ENCODE measurements at regions not wholly inside any gene's neighbourhood (a gene's known extent, or its start where the extent isn't known, plus 50 kb on each side); places are given as distances from the start of the nearest gene placed in this dataset.
"Not testable (repeated sequence)": the region's sequence is repeated elsewhere in the genome, so short reads cannot be mapped to it uniquely, and the experiment has no call there.

- H3K27ac ChIP-seq (ENCODE audit: low read depth, low read length): no peak overlapping the region
- H3K36me3 ChIP-seq (ENCODE audit: control insufficient read depth, insufficient read depth, low read length): no peaks in the 10 kb centered on the region
- H3K4me1 ChIP-seq (ENCODE audit: control insufficient read depth, insufficient read depth, low read length): no peaks in the 10 kb centered on the region
- peaks cover 5% of the 10 kb centered on the region for H3K9me3 ChIP-seq (ENCODE audit: control insufficient read depth, insufficient read depth, low read length)
- DNase-seq (ENCODE audit: low read depth in 4 of 6, low spot score in 6 of 6): no peak
- no peaks in the 10 kb centered on the region for H3K27me3 ChIP-seq (ENCODE audit: control insufficient read depth, insufficient read depth, low read length)
- H3K4me3 ChIP-seq (ENCODE audit: low read depth, low read length): no peak overlapping the region
- WGBS (ENCODE audit: insufficient coverage): 100% methylated on average over 1 of the region's 1 CpG
Measured at GRCh38 chr12:75807494-75807893, 224.1 kb downstream of the PHLDA1 start.

- Histone ChIP-seq H3K27me3 (ENCODE audit: control insufficient read depth, insufficient read depth, low read length) (no peaks in the 10 kb centered on the region), H3K9me3 (ENCODE audit: control insufficient read depth, insufficient read depth, low read length) (peaks cover 5% of the 10 kb centered on the region), H3K36me3 (ENCODE audit: control insufficient read depth, insufficient read depth, low read length) (no peaks in the 10 kb centered on the region), H3K4me3 (ENCODE audit: low read depth, low read length) (no peak overlapping the region), H3K27ac (ENCODE audit: low read depth, low read length) (no peak overlapping the region), H3K4me1 (ENCODE audit: control insufficient read depth, insufficient read depth, low read length) (no peaks in the 10 kb centered on the region)
- WGBS (ENCODE audit: insufficient coverage): no CpG with 5 or more reads among the region's 2 CpGs
- no peak for DNase-seq (ENCODE audit: low read depth in 4 of 6, low spot score in 6 of 6)
Measured at GRCh38 chr12:75805905-75806304, 225.7 kb downstream of the PHLDA1 start.

- H3K4me1 ChIP-seq (ENCODE audit: control insufficient read depth, insufficient read depth, low read length): no peaks in the 10 kb centered on the region
- 40% methylated on average over 1 of the region's 2 CpGs for WGBS (ENCODE audit: insufficient coverage)
Measured at GRCh38 chr12:75805320-75805719, 226.3 kb downstream of the PHLDA1 start.

GRCh38 chr12:75798136-75798926 is 233.2 kb downstream of the PHLDA1 start:
- Histone ChIP-seq H3K27me3 (ENCODE audit: control insufficient read depth, insufficient read depth, low read length) (no peaks in the 10 kb centered on the region), H3K27ac (ENCODE audit: low read depth, low read length) (no peak overlapping the region), H3K4me1 (ENCODE audit: control insufficient read depth, insufficient read depth, low read length) (peaks cover 3% of the 10 kb centered on the region), H3K4me3 (ENCODE audit: low read depth, low read length) (no peak overlapping the region), H3K36me3 (ENCODE audit: control insufficient read depth, insufficient read depth, low read length) (no peaks in the 10 kb centered on the region), H3K9me3 (ENCODE audit: control insufficient read depth, insufficient read depth, low read length) (no peaks in the 10 kb centered on the region)
- WGBS (ENCODE audit: insufficient coverage): no CpG with 5 or more reads among the region's 4 CpGs
- peak in 1 of 6 donors; percentile 85 for DNase-seq (ENCODE audit: low read depth in 4 of 6, low spot score in 6 of 6)

More at GRCh38 chr12:75805320-75805719, 226.3 kb downstream of the PHLDA1 start:
- H3K9me3 ChIP-seq (ENCODE audit: control insufficient read depth, insufficient read depth, low read length): peaks cover 5% of the 10 kb centered on the region
- H3K36me3 ChIP-seq (ENCODE audit: control insufficient read depth, insufficient read depth, low read length): no peaks in the 10 kb centered on the region
- no peak for DNase-seq (ENCODE audit: low read depth in 4 of 6, low spot score in 6 of 6)
- no peak overlapping the region for H3K27ac ChIP-seq (ENCODE audit: low read depth, low read length)
- H3K27me3 ChIP-seq (ENCODE audit: control insufficient read depth, insufficient read depth, low read length): no peaks in the 10 kb centered on the region
- no peak overlapping the region for H3K4me3 ChIP-seq (ENCODE audit: low read depth, low read length)

- H3K4me1 ChIP-seq (ENCODE audit: control insufficient read depth, insufficient read depth, low read length): peaks cover 3% of the 10 kb centered on the region
- H3K9me3 ChIP-seq (ENCODE audit: control insufficient read depth, insufficient read depth, low read length): no peaks in the 10 kb centered on the region
- no peak for DNase-seq (ENCODE audit: low read depth in 4 of 6, low spot score in 6 of 6)
- no peak overlapping the region for H3K27ac ChIP-seq (ENCODE audit: low read depth, low read length)
- H3K4me3 ChIP-seq (ENCODE audit: low read depth, low read length): no peak overlapping the region
- no peaks in the 10 kb centered on the region for H3K36me3 ChIP-seq (ENCODE audit: control insufficient read depth, insufficient read depth, low read length)
- no peaks in the 10 kb centered on the region for H3K27me3 ChIP-seq (ENCODE audit: control insufficient read depth, insufficient read depth, low read length)
Measured at GRCh38 chr12:75795125-75795524, 236.5 kb downstream of the PHLDA1 start.

- Histone ChIP-seq H3K4me1 (ENCODE audit: control insufficient read depth, insufficient read depth, low read length) (peaks cover 3% of the 10 kb centered on the region), H3K27me3 (ENCODE audit: control insufficient read depth, insufficient read depth, low read length) (no peaks in the 10 kb centered on the region), H3K9me3 (ENCODE audit: control insufficient read depth, insufficient read depth, low read length) (no peaks in the 10 kb centered on the region), H3K27ac (ENCODE audit: low read depth, low read length) (no peak overlapping the region), H3K36me3 (ENCODE audit: control insufficient read depth, insufficient read depth, low read length) (no peaks in the 10 kb centered on the region), H3K4me3 (ENCODE audit: low read depth, low read length) (no peak overlapping the region)
- WGBS (ENCODE audit: insufficient coverage): no CpG with 5 or more reads among the region's 1 CpG
- no peak for DNase-seq (ENCODE audit: low read depth in 4 of 6, low spot score in 6 of 6)
Measured at GRCh38 chr12:75792687-75793086, 238.9 kb downstream of the PHLDA1 start.

GRCh38 chr12:75790219-75790618 is 241.4 kb downstream of the PHLDA1 start:
- Histone ChIP-seq H3K27ac (ENCODE audit: low read depth, low read length) (no peak overlapping the region), H3K4me3 (ENCODE audit: low read depth, low read length) (no peak overlapping the region), H3K27me3 (ENCODE audit: control insufficient read depth, insufficient read depth, low read length) (no peaks in the 10 kb centered on the region), H3K9me3 (ENCODE audit: control insufficient read depth, insufficient read depth, low read length) (no peaks in the 10 kb centered on the region), H3K36me3 (ENCODE audit: control insufficient read depth, insufficient read depth, low read length) (no peaks in the 10 kb centered on the region), H3K4me1 (ENCODE audit: control insufficient read depth, insufficient read depth, low read length) (no peaks in the 10 kb centered on the region)
- no peak for DNase-seq (ENCODE audit: low read depth in 4 of 6, low spot score in 6 of 6)

GRCh38 chr12:75787146-75787545 is 244.4 kb downstream of the PHLDA1 start:
- not testable (repeated sequence) for H3K27me3 ChIP-seq (ENCODE audit: control insufficient read depth, insufficient read depth, low read length); H3K9me3 ChIP-seq (ENCODE audit: control insufficient read depth, insufficient read depth, low read length); H3K27ac ChIP-seq (ENCODE audit: low read depth, low read length); H3K36me3 ChIP-seq (ENCODE audit: control insufficient read depth, insufficient read depth, low read length); DNase-seq (ENCODE audit: low read depth in 4 of 6, low spot score in 6 of 6); H3K4me1 ChIP-seq (ENCODE audit: control insufficient read depth, insufficient read depth, low read length); H3K4me3 ChIP-seq (ENCODE audit: low read depth, low read length)
- WGBS (ENCODE audit: insufficient coverage): 100% methylated on average over 1 of the region's 2 CpGs

GRCh38 chr12:75786070-75786469 is 245.5 kb downstream of the PHLDA1 start:
- Histone ChIP-seq H3K4me3 (ENCODE audit: low read depth, low read length) (no peak overlapping the region), H3K36me3 (ENCODE audit: control insufficient read depth, insufficient read depth, low read length) (no peaks in the 10 kb centered on the region), H3K4me1 (ENCODE audit: control insufficient read depth, insufficient read depth, low read length) (peaks cover 7% of the 10 kb centered on the region), H3K9me3 (ENCODE audit: control insufficient read depth, insufficient read depth, low read length) (no peaks in the 10 kb centered on the region), H3K27me3 (ENCODE audit: control insufficient read depth, insufficient read depth, low read length) (no peaks in the 10 kb centered on the region), H3K27ac (ENCODE audit: low read depth, low read length) (no peak overlapping the region)
- 80% methylated on average over 1 of the region's 3 CpGs for WGBS (ENCODE audit: insufficient coverage)
- no peak for DNase-seq (ENCODE audit: low read depth in 4 of 6, low spot score in 6 of 6)

GRCh38 chr12:75784591-75784990 is 247.0 kb downstream of the PHLDA1 start:
- H3K27me3 ChIP-seq (ENCODE audit: control insufficient read depth, insufficient read depth, low read length): no peaks in the 10 kb centered on the region
- peaks cover 7% of the 10 kb centered on the region for H3K4me1 ChIP-seq (ENCODE audit: control insufficient read depth, insufficient read depth, low read length)
- no peak overlapping the region for H3K4me3 ChIP-seq (ENCODE audit: low read depth, low read length)
- H3K36me3 ChIP-seq (ENCODE audit: control insufficient read depth, insufficient read depth, low read length): no peaks in the 10 kb centered on the region
- peak in 4 of 6 donors; percentile 45 to 86 (median 62) for DNase-seq (ENCODE audit: low read depth in 4 of 6, low spot score in 6 of 6)
- WGBS (ENCODE audit: insufficient coverage): 73% methylated on average over 1 of the region's 2 CpGs
- no peak overlapping the region for H3K27ac ChIP-seq (ENCODE audit: low read depth, low read length)
- H3K9me3 ChIP-seq (ENCODE audit: control insufficient read depth, insufficient read depth, low read length): no peaks in the 10 kb centered on the region

Measured in spinal cord (tissue), 9 donors.